HG03135 (cell line): ENCODE measurements at regions not wholly inside any gene's neighbourhood (a gene's known extent, or its start where the extent isn't known, plus 50 kb on each side); places are given as distances from the start of the nearest gene placed in this dataset.

Experiments used
- ATAC-seq: cut with Tn5 transposase; IDR thresholded peaks from one replicate; pipeline ENCODE4 v1.9.1; 2021; ENCODE audit warnings: mild to moderate bottlenecking, moderate library complexity; ENCODE audit not compliant: unreplicated experiment

GRCh38 chr6:23002044-23002619 is 432.8 kb downstream of the HDGFL1 start:
- ATAC-seq, result no peak

GRCh38 chr6:23003671-23004467 is 434.5 kb downstream of the HDGFL1 start:
- ATAC-seq, result no peak

- no peak for ATAC-seq
Observed at GRCh38 chr6:23006656-23007055, 437.3 kb downstream of the HDGFL1 start.

- ATAC-seq, result no peak
Observed at GRCh38 chr6:23011615-23012014, 442.2 kb downstream of the HDGFL1 start.

- no peak for ATAC-seq
Observed at GRCh38 chr6:23013776-23014175, 444.4 kb downstream of the HDGFL1 start.

GRCh38 chr6:23016696-23017095 is 447.3 kb downstream of the HDGFL1 start:
- ATAC-seq, result no peak

GRCh38 chr6:23021487-23021886 is 452.1 kb downstream of the HDGFL1 start:
- no peak for ATAC-seq

- no peak for ATAC-seq
Observed at GRCh38 chr6:23027281-23027680, 457.9 kb downstream of the HDGFL1 start.

- no peak for ATAC-seq
Observed at GRCh38 chr6:23031986-23032385, 462.6 kb downstream of the HDGFL1 start.

GRCh38 chr6:23034926-23035325 is 465.6 kb downstream of the HDGFL1 start:
- ATAC-seq, result no peak

GRCh38 chr6:23036406-23036983 is 467.1 kb downstream of the HDGFL1 start:
- ATAC-seq, result no peak

GRCh38 chr6:23040899-23041298 is 471.5 kb downstream of the HDGFL1 start:
- ATAC-seq, result no peak

GRCh38 chr6:23045280-23045679 is 475.9 kb downstream of the HDGFL1 start:
- ATAC-seq, result no peak

GRCh38 chr6:23055523-23055922 is 486.2 kb downstream of the HDGFL1 start:
- no peak for ATAC-seq

- ATAC-seq, result no peak
Observed at GRCh38 chr6:23073821-23074220, 504.5 kb downstream of the HDGFL1 start.

- no peak for ATAC-seq
Observed at GRCh38 chr6:23077772-23078171, 508.4 kb downstream of the HDGFL1 start.

- ATAC-seq, result no peak
Observed at GRCh38 chr6:23081701-23082100, 512.3 kb downstream of the HDGFL1 start.

- no peak for ATAC-seq
Observed at GRCh38 chr6:23086100-23086499, 516.7 kb downstream of the HDGFL1 start.

- ATAC-seq, result no peak
Observed at GRCh38 chr6:23087471-23087870, 518.1 kb downstream of the HDGFL1 start.

- no peak for ATAC-seq
Observed at GRCh38 chr6:23088761-23089160, 519.4 kb downstream of the HDGFL1 start.

- ATAC-seq, result no peak
Observed at GRCh38 chr6:23089981-23090380, 520.6 kb downstream of the HDGFL1 start.

GRCh38 chr6:23091795-23092194 is 522.4 kb downstream of the HDGFL1 start:
- ATAC-seq, result no peak
